ENCODE measurements at regions not wholly inside any gene's neighbourhood (a gene's known extent, or its start where the extent isn't known, plus 50 kb on each side); places are given as distances from the start of the nearest gene placed in this dataset.
A peak's percentile ranks its signal among the peaks of the same experiment; 100 is the strongest.

- TF ChIP-seq E2F5 (CRISPR knock-in tag; IDR thresholded peaks at IDR 0.05) (no peak), ZNF425 (CRISPR knock-in tag; conservative IDR thresholded peaks at IDR 0.05) (no peak)
- TF ChIP-seq, protein P1, sequence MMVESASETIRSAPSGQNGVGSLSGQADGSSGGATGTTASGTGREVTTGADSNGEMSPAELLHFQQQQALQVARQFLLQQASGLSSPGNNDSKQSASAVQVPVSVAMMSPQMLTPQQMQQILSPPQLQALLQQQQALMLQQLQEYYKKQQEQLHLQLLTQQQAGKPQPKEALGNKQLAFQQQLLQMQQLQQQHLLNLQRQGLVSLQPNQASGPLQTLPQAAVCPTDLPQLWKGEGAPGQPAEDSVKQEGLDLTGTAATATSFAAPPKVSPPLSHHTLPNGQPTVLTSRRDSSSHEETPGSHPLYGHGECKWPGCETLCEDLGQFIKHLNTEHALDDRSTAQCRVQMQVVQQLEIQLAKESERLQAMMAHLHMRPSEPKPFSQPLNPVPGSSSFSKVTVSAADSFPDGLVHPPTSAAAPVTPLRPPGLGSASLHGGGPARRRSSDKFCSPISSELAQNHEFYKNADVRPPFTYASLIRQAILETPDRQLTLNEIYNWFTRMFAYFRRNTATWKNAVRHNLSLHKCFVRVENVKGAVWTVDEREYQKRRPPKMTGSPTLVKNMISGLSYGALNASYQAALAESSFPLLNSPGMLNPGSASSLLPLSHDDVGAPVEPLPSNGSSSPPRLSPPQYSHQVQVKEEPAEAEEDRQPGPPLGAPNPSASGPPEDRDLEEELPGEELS (CRISPR knock-in tag; IDR thresholded peaks at IDR 0.05): no peak
- TF ChIP-seq, protein P2, sequence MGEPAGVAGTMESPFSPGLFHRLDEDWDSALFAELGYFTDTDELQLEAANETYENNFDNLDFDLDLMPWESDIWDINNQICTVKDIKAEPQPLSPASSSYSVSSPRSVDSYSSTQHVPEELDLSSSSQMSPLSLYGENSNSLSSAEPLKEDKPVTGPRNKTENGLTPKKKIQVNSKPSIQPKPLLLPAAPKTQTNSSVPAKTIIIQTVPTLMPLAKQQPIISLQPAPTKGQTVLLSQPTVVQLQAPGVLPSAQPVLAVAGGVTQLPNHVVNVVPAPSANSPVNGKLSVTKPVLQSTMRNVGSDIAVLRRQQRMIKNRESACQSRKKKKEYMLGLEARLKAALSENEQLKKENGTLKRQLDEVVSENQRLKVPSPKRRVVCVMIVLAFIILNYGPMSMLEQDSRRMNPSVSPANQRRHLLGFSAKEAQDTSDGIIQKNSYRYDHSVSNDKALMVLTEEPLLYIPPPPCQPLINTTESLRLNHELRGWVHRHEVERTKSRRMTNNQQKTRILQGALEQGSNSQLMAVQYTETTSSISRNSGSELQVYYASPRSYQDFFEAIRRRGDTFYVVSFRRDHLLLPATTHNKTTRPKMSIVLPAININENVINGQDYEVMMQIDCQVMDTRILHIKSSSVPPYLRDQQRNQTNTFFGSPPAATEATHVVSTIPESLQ (CRISPR knock-in tag; IDR thresholded peaks at IDR 0.05): no peak
Observed at GRCh38 chr13:55432814-55433213, 1707.9 kb upstream of the PRR20A start (continued).

- ChIA-PET POLR2A (no interaction called here), CTCF (no interaction called here)
- DNase-seq (ENCODE audit: low spot score) (no peak), ATAC-seq (peak; percentile 61)
- Mint-ChIP-seq H3K4me3 (no peak overlapping the region), H3K4me1 (peaks cover 39% of the 10 kb centered on the region), H3K27ac (peak overlapping the region; percentile 35; the same call in 1 of the 2 replicates), H3K36me3 (no peaks in the 10 kb centered on the region), H3K27me3 (ENCODE audit: low read depth) (peaks cover 4% of the 10 kb centered on the region), H3K9me3 (peaks cover 14% of the 10 kb centered on the region)
- TF ChIP-seq CREB1 (CRISPR knock-in tag; IDR thresholded peaks at IDR 0.05) (no peak), NFATC4 (CRISPR knock-in tag; IDR thresholded peaks at IDR 0.05) (no peak), ZNF232 (CRISPR knock-in tag; IDR thresholded peaks at IDR 0.05) (no peak), NR2C2 (CRISPR knock-in tag; IDR thresholded peaks at IDR 0.05) (no peak), NFE2L1 (CRISPR knock-in tag; IDR thresholded peaks at IDR 0.05) (no peak), ARID4B (CRISPR knock-in tag; IDR thresholded peaks at IDR 0.05; ENCODE audit: borderline replicate concordance) (no peak), GABPB1 (CRISPR knock-in tag; IDR thresholded peaks at IDR 0.05) (no peak), MYBL2 (CRISPR knock-in tag; IDR thresholded peaks at IDR 0.05) (no peak), NR3C1 (CRISPR knock-in tag; conservative IDR thresholded peaks at IDR 0.05; ENCODE audit: low read depth) (no peak), E2F5 (CRISPR knock-in tag; IDR thresholded peaks at IDR 0.05) (no peak), JAZF1 (CRISPR knock-in tag; IDR thresholded peaks at IDR 0.05) (no peak)
Observed at GRCh38 chr13:55437162-55437561, 1703.6 kb upstream of the PRR20A start.
